Activated T-cell treated with anti-CD3 and anti-CD28 coated beads, Interleukin-2, amount 50 U/mL, for 24 hours (primary cell): ENCODE measurements at regions not wholly inside any gene's neighbourhood (a gene's known extent, or its start where the extent isn't known, plus 50 kb on each side); places are given as distances from the start of the nearest gene placed in this dataset.
"Not testable (repeated sequence)": the region's sequence is repeated elsewhere in the genome, so short reads cannot be mapped to it uniquely, and the experiment has no call there.

ENCODE experiments used
- DNase-seq: peaks from one replicate; pipeline ENCODE4 v3.0.0-alpha.2; 2020
- H3K27ac Mint-ChIP-seq: 2 replicates; pipeline ENCODE4 v1.8.0; 2020; ENCODE audit warnings: mild to moderate bottlenecking, mixed read lengths
- H3K27me3 Mint-ChIP-seq: 2 replicates; pipeline ENCODE4 v1.8.0; 2020; ENCODE audit warnings: mixed read lengths
- H3K36me3 Mint-ChIP-seq: 2 replicates; pipeline ENCODE4 v1.8.0; 2020; ENCODE audit warnings: low read depth, mixed read lengths
- H3K4me1 Mint-ChIP-seq: 2 replicates; pipeline ENCODE4 v1.8.0; 2020; ENCODE audit warnings: low read depth, mixed read lengths
- H3K4me3 Mint-ChIP-seq: 2 replicates; pipeline ENCODE4 v1.8.0; 2020; ENCODE audit warnings: mild to moderate bottlenecking, moderate library complexity, mixed read lengths
- H3K9me3 Mint-ChIP-seq: 2 replicates; pipeline ENCODE4 v1.8.0; 2020; ENCODE audit warnings: mixed read lengths

- no peaks in the 10 kb centered on the region for H3K4me1 Mint-ChIP-seq
- no peaks in the 10 kb centered on the region for H3K27me3 Mint-ChIP-seq
- no peak for DNase-seq
- H3K9me3 Mint-ChIP-seq: no peaks in the 10 kb centered on the region
- H3K36me3 Mint-ChIP-seq: no peaks in the 10 kb centered on the region
- H3K27ac Mint-ChIP-seq: no peak overlapping the region
- no peak overlapping the region for H3K4me3 Mint-ChIP-seq
Observed at GRCh38 chr5:118407958-118408357, 580.4 kb downstream of the DTWD2 start.

- no peaks in the 10 kb centered on the region for H3K27me3 Mint-ChIP-seq
- H3K27ac Mint-ChIP-seq: no peak overlapping the region
- no peak overlapping the region for H3K4me3 Mint-ChIP-seq
- H3K4me1 Mint-ChIP-seq: no peaks in the 10 kb centered on the region
- DNase-seq: no peak
- H3K36me3 Mint-ChIP-seq: no peaks in the 10 kb centered on the region
- H3K9me3 Mint-ChIP-seq: peaks cover 4% of the 10 kb centered on the region
Observed at GRCh38 chr5:118405650-118406061, 582.7 kb downstream of the DTWD2 start.

GRCh38 chr5:118397236-118397635 is 591.1 kb downstream of the DTWD2 start:
- H3K4me3 Mint-ChIP-seq: no peak overlapping the region
- H3K27me3 Mint-ChIP-seq: no peaks in the 10 kb centered on the region

GRCh38 chr5:118392491-118392890 is 595.9 kb downstream of the DTWD2 start:
- H3K9me3 Mint-ChIP-seq: peaks cover 2% of the 10 kb centered on the region
- no peaks in the 10 kb centered on the region for H3K36me3 Mint-ChIP-seq
- no peak overlapping the region for H3K4me3 Mint-ChIP-seq
- no peak overlapping the region for H3K27ac Mint-ChIP-seq
- H3K27me3 Mint-ChIP-seq: no peaks in the 10 kb centered on the region
- no peak for DNase-seq
- no peaks in the 10 kb centered on the region for H3K4me1 Mint-ChIP-seq

More at GRCh38 chr5:118397236-118397635, 591.1 kb downstream of the DTWD2 start:
- Mint-ChIP-seq H3K4me1 (no peaks in the 10 kb centered on the region), H3K9me3 (peaks cover 4% of the 10 kb centered on the region), H3K27ac (no peak overlapping the region), H3K36me3 (no peaks in the 10 kb centered on the region)
- no peak for DNase-seq

- H3K4me1 Mint-ChIP-seq, H3K27ac Mint-ChIP-seq, H3K36me3 Mint-ChIP-seq, H3K4me3 Mint-ChIP-seq, DNase-seq, H3K27me3 Mint-ChIP-seq: not testable (repeated sequence)
- H3K9me3 Mint-ChIP-seq: peaks cover 15% of the 10 kb centered on the region
Observed at GRCh38 chr5:118382931-118383330, 605.4 kb downstream of the DTWD2 start.

- Mint-ChIP-seq H3K4me1 (no peaks in the 10 kb centered on the region), H3K27me3 (no peaks in the 10 kb centered on the region), H3K9me3 (peaks cover 12% of the 10 kb centered on the region), H3K36me3 (no peaks in the 10 kb centered on the region), H3K4me3 (no peak overlapping the region), H3K27ac (no peak overlapping the region)
- DNase-seq: no peak
Observed at GRCh38 chr5:118379470-118379869, 608.9 kb downstream of the DTWD2 start.

GRCh38 chr5:118378959-118379358 is 609.4 kb downstream of the DTWD2 start:
- peaks cover 12% of the 10 kb centered on the region for H3K9me3 Mint-ChIP-seq
- H3K27ac Mint-ChIP-seq: no peak overlapping the region
- no peak for DNase-seq
- H3K27me3 Mint-ChIP-seq: no peaks in the 10 kb centered on the region
- no peak overlapping the region for H3K4me3 Mint-ChIP-seq
- no peaks in the 10 kb centered on the region for H3K4me1 Mint-ChIP-seq
- no peaks in the 10 kb centered on the region for H3K36me3 Mint-ChIP-seq

- DNase-seq: no peak
- no peaks in the 10 kb centered on the region for H3K36me3 Mint-ChIP-seq
- H3K4me1 Mint-ChIP-seq: no peaks in the 10 kb centered on the region
- no peak overlapping the region for H3K27ac Mint-ChIP-seq
- no peaks in the 10 kb centered on the region for H3K27me3 Mint-ChIP-seq
- H3K4me3 Mint-ChIP-seq: no peak overlapping the region
- peaks cover 12% of the 10 kb centered on the region for H3K9me3 Mint-ChIP-seq
Observed at GRCh38 chr5:118377420-118377819, 610.9 kb downstream of the DTWD2 start.

GRCh38 chr5:118371973-118372831 is 616.1 kb downstream of the DTWD2 start:
- Mint-ChIP-seq H3K4me1 (no peaks in the 10 kb centered on the region), H3K4me3 (no peak overlapping the region), H3K27me3 (no peaks in the 10 kb centered on the region), H3K27ac (no peak overlapping the region), H3K9me3 (no peaks in the 10 kb centered on the region), H3K36me3 (no peaks in the 10 kb centered on the region)
- no peak for DNase-seq

- no peak overlapping the region for H3K4me3 Mint-ChIP-seq
- no peak for DNase-seq
- no peaks in the 10 kb centered on the region for H3K4me1 Mint-ChIP-seq
- H3K27ac Mint-ChIP-seq: no peak overlapping the region
- no peaks in the 10 kb centered on the region for H3K27me3 Mint-ChIP-seq
- H3K36me3 Mint-ChIP-seq: no peaks in the 10 kb centered on the region
- H3K9me3 Mint-ChIP-seq: no peaks in the 10 kb centered on the region
Observed at GRCh38 chr5:118366429-118366828, 621.9 kb downstream of the DTWD2 start.

GRCh38 chr5:118365718-118366117 is 622.6 kb downstream of the DTWD2 start:
- no peak for DNase-seq
- Mint-ChIP-seq H3K36me3 (no peaks in the 10 kb centered on the region), H3K27me3 (no peaks in the 10 kb centered on the region)

GRCh38 chr5:118354797-118355196 is 633.5 kb downstream of the DTWD2 start:
- Mint-ChIP-seq H3K9me3 (no peaks in the 10 kb centered on the region), H3K27me3 (no peaks in the 10 kb centered on the region), H3K36me3 (no peaks in the 10 kb centered on the region)

More at GRCh38 chr5:118365718-118366117, 622.6 kb downstream of the DTWD2 start:
- Mint-ChIP-seq H3K27ac (no peak overlapping the region), H3K4me1 (no peaks in the 10 kb centered on the region), H3K4me3 (no peak overlapping the region), H3K9me3 (no peaks in the 10 kb centered on the region)

GRCh38 chr5:118353970-118354369 is 634.4 kb downstream of the DTWD2 start:
- no peak for DNase-seq
- Mint-ChIP-seq H3K27ac (no peak overlapping the region), H3K4me3 (no peak overlapping the region), H3K27me3 (no peaks in the 10 kb centered on the region), H3K9me3 (no peaks in the 10 kb centered on the region), H3K36me3 (no peaks in the 10 kb centered on the region), H3K4me1 (no peaks in the 10 kb centered on the region)

More at GRCh38 chr5:118354797-118355196, 633.5 kb downstream of the DTWD2 start:
- H3K4me3 Mint-ChIP-seq: no peak overlapping the region
- H3K27ac Mint-ChIP-seq: no peak overlapping the region
- no peak for DNase-seq
- no peaks in the 10 kb centered on the region for H3K4me1 Mint-ChIP-seq

- Mint-ChIP-seq H3K4me3 (no peak overlapping the region), H3K36me3 (no peaks in the 10 kb centered on the region), H3K4me1 (no peaks in the 10 kb centered on the region), H3K9me3 (peaks cover 11% of the 10 kb centered on the region), H3K27me3 (no peaks in the 10 kb centered on the region), H3K27ac (no peak overlapping the region)
- no peak for DNase-seq
Observed at GRCh38 chr5:118336468-118336867, 651.9 kb downstream of the DTWD2 start.

GRCh38 chr5:118327389-118327788 is 661.0 kb downstream of the DTWD2 start:
- no peak overlapping the region for H3K4me3 Mint-ChIP-seq
- H3K9me3 Mint-ChIP-seq: peaks cover 7% of the 10 kb centered on the region
- no peak overlapping the region for H3K27ac Mint-ChIP-seq
- no peaks in the 10 kb centered on the region for H3K27me3 Mint-ChIP-seq
- DNase-seq: no peak
- no peaks in the 10 kb centered on the region for H3K36me3 Mint-ChIP-seq
- no peaks in the 10 kb centered on the region for H3K4me1 Mint-ChIP-seq
